ENCODE measurements at regions not wholly inside any gene's neighbourhood (a gene's known extent, or its start where the extent isn't known, plus 50 kb on each side); places are given as distances from the start of the nearest gene placed in this dataset.

DNA sequence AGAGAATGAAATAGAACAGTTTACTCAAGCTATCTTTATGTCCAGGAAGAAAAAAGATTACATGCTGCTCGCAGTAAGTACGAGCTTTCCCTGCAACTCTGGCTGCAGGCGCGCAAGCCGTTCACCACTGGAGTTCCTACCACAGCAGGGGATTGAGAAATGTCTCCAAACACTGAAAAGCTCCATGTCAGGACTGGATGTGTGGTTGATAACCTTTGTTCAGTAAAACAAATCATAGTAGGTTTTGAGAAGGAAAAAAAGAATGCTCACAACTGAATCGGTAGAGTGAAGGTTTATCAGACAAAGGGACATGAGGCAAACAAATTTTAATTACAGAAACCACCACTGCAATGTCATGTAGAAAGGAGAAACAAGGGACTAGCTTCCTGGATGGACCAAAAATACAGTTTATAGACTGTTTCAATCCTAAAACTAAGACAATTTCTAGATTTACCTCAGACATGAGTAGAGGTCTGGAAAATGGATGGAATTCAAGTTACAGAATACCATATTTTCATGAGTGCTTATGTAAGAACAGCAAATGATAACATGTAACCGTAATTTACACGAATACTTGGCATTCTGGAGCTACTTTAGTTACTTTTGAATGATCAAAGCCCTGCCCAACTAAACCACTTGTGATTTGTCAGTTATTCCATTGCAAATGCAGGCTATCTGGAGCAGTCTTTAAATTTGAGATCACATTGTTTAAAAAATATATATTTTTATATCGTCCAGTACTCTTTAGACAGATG lies 471.1 kb downstream of the SHQ1 start:
- POLR2A ChIA-PET, result no interaction called here
- Histone ChIP-seq H3K9me3 (no peaks in the 10 kb centered on the region), H3K4me1 (peaks cover 6% of the 10 kb centered on the region; the same call in 2 of the 3 replicates), H3K27ac (no peak overlapping the region), H3K4me3 (no peak overlapping the region), H3K4me2 (no peak overlapping the region)
- 97% methylated on average over 9 of the region's 9 CpGs for WGBS (ENCODE audit: missing lambda C conversion rate)
- TF ChIP-seq TFCP2L1 (CRISPR knock-in tag; IDR thresholded peaks at IDR 0.05), result no peak
- TF ChIP-seq HOXB13 (CRISPR knock-in tag; IDR thresholded peaks at IDR 0.05; ENCODE audit: low read depth), result no peak
- TF ChIP-seq SREBF2 (IDR thresholded peaks at IDR 0.05), result no peak
- no peak for TF ChIP-seq GATA3 (IDR thresholded peaks at IDR 0.05; ENCODE audit: borderline replicate concordance)
- no peak for TF ChIP-seq PHF8 (IDR thresholded peaks at IDR 0.05; ENCODE audit: borderline replicate concordance, low read depth)
- no peak for TF ChIP-seq RNF2 (IDR thresholded peaks at IDR 0.05; ENCODE audit: borderline replicate concordance, low read depth)
- FAIRE-seq (no peak), DNase-seq (ENCODE audit: low read depth in 1 of 2, low spot score in 1 of 2) (no peak), ATAC-seq (no peak)
- CTCF ChIA-PET, result no interaction called here

GRCh38 chr3:72375237-72376076 lies 472.8 kb downstream of the SHQ1 start:
- Histone ChIP-seq H3K4me2 (no peak overlapping the region), H3K4me1 (peaks cover 4% of the 10 kb centered on the region; the same call in 2 of the 3 replicates), H3K27ac (no peak overlapping the region), H3K9me3 (no peaks in the 10 kb centered on the region), H3K4me3 (no peak overlapping the region)
- ATAC-seq (no peak), FAIRE-seq (no peak), DNase-seq (ENCODE audit: low read depth in 1 of 2, low spot score in 1 of 2) (no peak)
- WGBS (ENCODE audit: missing lambda C conversion rate), result 96% methylated on average over 10 of the region's 10 CpGs
- no peak for TF ChIP-seq RARB (CRISPR knock-in tag; IDR thresholded peaks at IDR 0.05)
- TF ChIP-seq ZC3H11A (IDR thresholded peaks at IDR 0.05), result no peak
- TF ChIP-seq, protein P1, sequence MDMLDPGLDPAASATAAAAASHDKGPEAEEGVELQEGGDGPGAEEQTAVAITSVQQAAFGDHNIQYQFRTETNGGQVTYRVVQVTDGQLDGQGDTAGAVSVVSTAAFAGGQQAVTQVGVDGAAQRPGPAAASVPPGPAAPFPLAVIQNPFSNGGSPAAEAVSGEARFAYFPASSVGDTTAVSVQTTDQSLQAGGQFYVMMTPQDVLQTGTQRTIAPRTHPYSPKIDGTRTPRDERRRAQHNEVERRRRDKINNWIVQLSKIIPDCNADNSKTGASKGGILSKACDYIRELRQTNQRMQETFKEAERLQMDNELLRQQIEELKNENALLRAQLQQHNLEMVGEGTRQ (IDR thresholded peaks at IDR 0.05), result no peak
- TF ChIP-seq KDM5A (IDR thresholded peaks at IDR 0.05), result no peak
- TF ChIP-seq HOXA7 (CRISPR knock-in tag; IDR thresholded peaks at IDR 0.05), result no peak
- TF ChIP-seq TFCP2L1 (CRISPR knock-in tag; IDR thresholded peaks at IDR 0.05), result no peak
- TF ChIP-seq, protein P2, sequence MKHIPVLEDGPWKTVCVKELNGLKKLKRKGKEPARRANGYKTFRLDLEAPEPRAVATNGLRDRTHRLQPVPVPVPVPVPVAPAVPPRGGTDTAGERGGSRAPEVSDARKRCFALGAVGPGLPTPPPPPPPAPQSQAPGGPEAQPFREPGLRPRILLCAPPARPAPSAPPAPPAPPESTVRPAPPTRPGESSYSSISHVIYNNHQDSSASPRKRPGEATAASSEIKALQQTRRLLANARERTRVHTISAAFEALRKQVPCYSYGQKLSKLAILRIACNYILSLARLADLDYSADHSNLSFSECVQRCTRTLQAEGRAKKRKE (CRISPR knock-in tag; IDR thresholded peaks at IDR 0.05; ENCODE audit: low read depth), result no peak
- TF ChIP-seq JUNB (IDR thresholded peaks at IDR 0.05), result no peak
- TF ChIP-seq CHD2 (IDR thresholded peaks at IDR 0.05; ENCODE audit: low read length, partially characterized antibody), result no peak
- TF ChIP-seq GATA3 (IDR thresholded peaks at IDR 0.05; ENCODE audit: borderline replicate concordance), result no peak
- no peak for TF ChIP-seq HDAC2 (IDR thresholded peaks at IDR 0.05)
- no peak for TF ChIP-seq FOXS1 (CRISPR knock-in tag; IDR thresholded peaks at IDR 0.05)
- no peak for TF ChIP-seq SREBF2 (IDR thresholded peaks at IDR 0.05)
- TF ChIP-seq POLR2A (IDR thresholded peaks at IDR 0.05; ENCODE audit: low read length), result no peak
- no peak for TF ChIP-seq RNF2 (IDR thresholded peaks at IDR 0.05; ENCODE audit: borderline replicate concordance, low read depth)
- no peak for TF ChIP-seq CTCF (IDR thresholded peaks at IDR 0.05)
- TF ChIP-seq MAX (IDR thresholded peaks at IDR 0.05), result no peak
- TF ChIP-seq MYC (IDR thresholded peaks at IDR 0.05; ENCODE audit: borderline replicate concordance, low read length), result no peak
- no peak for TF ChIP-seq RCOR1 (IDR thresholded peaks at IDR 0.05; ENCODE audit: low read depth, low read length)
- ChIA-PET CTCF (interaction anchor here (0.6 to 1.6 kb wide), 4 partner anchors 9 to 459 kb away, joined by 3 to 5 read pairs (median 3); no protein-coding TSS in a partner anchor), POLR2A (interaction anchor here (0.5 kb wide), 1 partner anchor 343 kb away, joined by 4 read pairs; no protein-coding TSS in a partner anchor)
